ENCODE measurements at regions not wholly inside any gene's neighbourhood (a gene's known extent, or its start where the extent isn't known, plus 50 kb on each side); places are given as distances from the start of the nearest gene placed in this dataset.

GRCh38 chr1:62967031-62967430, 183.1 kb downstream of the ATG4C start:
- no peak overlapping the region for H3K27ac ChIP-seq (replicated peaks)
- H3K4me3 ChIP-seq (replicated peaks; ENCODE audit: insufficient read depth, low read length) = no peak overlapping the region
- no peaks in the 10 kb centered on the region for H3K27me3 ChIP-seq (ENCODE audit: insufficient read depth, poor library complexity, severe bottlenecking)
- no peak for DNase-seq (ENCODE audit: low read depth in 1 of 2, low spot score in 1 of 2)
- TF ChIP-seq REST (IDR thresholded peaks at IDR 0.05; ENCODE audit: insufficient replicate concordance, low read depth) (no peak), CTCF (IDR thresholded peaks at IDR 0.05; ENCODE audit: insufficient read depth, low read length) (no peak), SPI1 (IDR thresholded peaks at IDR 0.05; ENCODE audit: borderline replicate concordance, low read depth) (no peak), POLR2AphosphoS5 (IDR thresholded peaks at IDR 0.05; ENCODE audit: low read depth) (no peak), GABPA (IDR thresholded peaks at IDR 0.05; ENCODE audit: low read depth) (no peak)

GRCh38 chr1:62977366-62977765, 193.4 kb downstream of the ATG4C start:
- no peak overlapping the region for H3K4me3 ChIP-seq (replicated peaks; ENCODE audit: insufficient read depth, low read length)
- no peak for DNase-seq (ENCODE audit: low read depth in 1 of 2, low spot score in 1 of 2)
- no peak for TF ChIP-seq GABPA (IDR thresholded peaks at IDR 0.05; ENCODE audit: low read depth)
- no peak for TF ChIP-seq SPI1 (IDR thresholded peaks at IDR 0.05; ENCODE audit: borderline replicate concordance, low read depth)
- no peak for TF ChIP-seq CTCF (IDR thresholded peaks at IDR 0.05; ENCODE audit: insufficient read depth, low read length)
- no peak for TF ChIP-seq REST (IDR thresholded peaks at IDR 0.05; ENCODE audit: insufficient replicate concordance, low read depth)
- no peak for TF ChIP-seq POLR2AphosphoS5 (IDR thresholded peaks at IDR 0.05; ENCODE audit: low read depth)
- H3K27me3 ChIP-seq (ENCODE audit: insufficient read depth, poor library complexity, severe bottlenecking) = no peaks in the 10 kb centered on the region
- H3K27ac ChIP-seq (replicated peaks) = no peak overlapping the region

- TF ChIP-seq REST (IDR thresholded peaks at IDR 0.05; ENCODE audit: insufficient replicate concordance, low read depth) = no peak
- TF ChIP-seq POLR2AphosphoS5 (IDR thresholded peaks at IDR 0.05; ENCODE audit: low read depth) = no peak
- TF ChIP-seq GABPA (IDR thresholded peaks at IDR 0.05; ENCODE audit: low read depth) = no peak
- TF ChIP-seq CTCF (IDR thresholded peaks at IDR 0.05; ENCODE audit: insufficient read depth, low read length) = no peak
- TF ChIP-seq SPI1 (IDR thresholded peaks at IDR 0.05; ENCODE audit: borderline replicate concordance, low read depth) = no peak
- DNase-seq (ENCODE audit: low read depth in 1 of 2, low spot score in 1 of 2) = no peak
- Histone ChIP-seq H3K27ac (replicated peaks) (no peak overlapping the region), H3K27me3 (ENCODE audit: insufficient read depth, poor library complexity, severe bottlenecking) (no peaks in the 10 kb centered on the region), H3K4me3 (replicated peaks; ENCODE audit: insufficient read depth, low read length) (no peak overlapping the region)
Measured at GRCh38 chr1:62978741-62979140, 194.8 kb downstream of the ATG4C start.
